ENCODE measurements at regions not wholly inside any gene's neighbourhood (a gene's known extent, or its start where the extent isn't known, plus 50 kb on each side); places are given as distances from the start of the nearest gene placed in this dataset.
A peak's percentile ranks its signal among the peaks of the same experiment; 100 is the strongest.

DNA sequence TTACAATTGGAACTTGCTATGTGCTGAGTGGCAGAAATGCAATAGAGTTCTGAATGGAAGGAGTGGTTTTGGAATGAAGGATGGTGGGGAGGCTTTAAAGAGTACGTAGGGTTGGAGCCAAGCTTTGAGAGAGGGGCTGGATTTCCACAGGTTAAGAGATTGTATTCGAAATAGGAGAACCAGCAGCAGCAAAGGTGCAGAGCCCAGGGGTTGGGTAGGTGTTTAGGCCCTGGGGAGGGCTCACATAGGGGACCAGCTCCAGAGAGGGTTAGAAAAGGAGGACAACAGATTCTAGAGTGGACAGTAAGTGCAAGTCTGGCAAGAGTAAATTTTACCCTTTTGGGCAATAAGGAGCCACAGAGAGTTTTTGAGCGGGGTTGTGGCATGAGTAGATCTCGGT is 297.2 kb downstream of the RPS24 start:
- H3K27ac Mint-ChIP-seq (ENCODE audit: unreplicated experiment), result no peak overlapping the region
- no peaks in the 10 kb centered on the region for H3K27me3 Mint-ChIP-seq (ENCODE audit: low read depth)
- H3K4me1 Mint-ChIP-seq (ENCODE audit: low read depth), result peaks cover 16% of the 10 kb centered on the region
- H3K9me3 Mint-ChIP-seq (ENCODE audit: low read depth), result peaks cover 15% of the 10 kb centered on the region
- TF ChIP-seq, protein P1, sequence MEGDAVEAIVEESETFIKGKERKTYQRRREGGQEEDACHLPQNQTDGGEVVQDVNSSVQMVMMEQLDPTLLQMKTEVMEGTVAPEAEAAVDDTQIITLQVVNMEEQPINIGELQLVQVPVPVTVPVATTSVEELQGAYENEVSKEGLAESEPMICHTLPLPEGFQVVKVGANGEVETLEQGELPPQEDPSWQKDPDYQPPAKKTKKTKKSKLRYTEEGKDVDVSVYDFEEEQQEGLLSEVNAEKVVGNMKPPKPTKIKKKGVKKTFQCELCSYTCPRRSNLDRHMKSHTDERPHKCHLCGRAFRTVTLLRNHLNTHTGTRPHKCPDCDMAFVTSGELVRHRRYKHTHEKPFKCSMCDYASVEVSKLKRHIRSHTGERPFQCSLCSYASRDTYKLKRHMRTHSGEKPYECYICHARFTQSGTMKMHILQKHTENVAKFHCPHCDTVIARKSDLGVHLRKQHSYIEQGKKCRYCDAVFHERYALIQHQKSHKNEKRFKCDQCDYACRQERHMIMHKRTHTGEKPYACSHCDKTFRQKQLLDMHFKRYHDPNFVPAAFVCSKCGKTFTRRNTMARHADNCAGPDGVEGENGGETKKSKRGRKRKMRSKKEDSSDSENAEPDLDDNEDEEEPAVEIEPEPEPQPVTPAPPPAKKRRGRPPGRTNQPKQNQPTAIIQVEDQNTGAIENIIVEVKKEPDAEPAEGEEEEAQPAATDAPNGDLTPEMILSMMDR (IDR thresholded peaks at IDR 0.05), result no peak
- DNase-seq (ENCODE audit: low spot score), result no peak
- H3K4me3 Mint-ChIP-seq (ENCODE audit: unreplicated experiment), result no peak overlapping the region
- H3K36me3 Mint-ChIP-seq (ENCODE audit: low read depth), result peaks cover 13% of the 10 kb centered on the region

DNA sequence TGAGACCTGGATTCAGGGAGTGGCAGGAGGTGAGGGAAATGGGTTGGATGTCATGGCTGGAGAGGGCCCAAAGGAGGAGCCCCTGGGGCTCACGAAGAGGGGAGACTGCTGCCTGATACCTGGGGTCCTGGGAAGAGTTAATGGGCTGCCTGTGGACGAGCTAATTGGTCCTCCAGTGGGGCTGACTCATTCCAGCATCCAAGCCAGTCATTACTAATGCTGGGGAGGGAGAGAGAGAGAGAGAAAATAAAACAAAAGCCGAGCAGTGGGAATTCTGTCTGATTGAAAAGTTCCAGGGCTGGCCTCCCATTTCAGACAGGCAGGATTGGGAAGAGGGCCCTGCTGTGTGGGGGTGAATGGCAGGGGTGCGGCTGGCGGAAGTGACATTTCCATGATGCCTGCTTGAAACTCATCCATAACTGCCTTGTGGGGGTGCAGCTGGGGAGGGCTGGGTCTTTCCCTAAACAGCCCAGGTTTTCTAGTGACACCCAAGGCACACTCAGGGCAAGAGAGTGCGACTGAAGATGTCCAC is 297.8 kb downstream of the RPS24 start:
- Mint-ChIP-seq H3K4me1 (ENCODE audit: low read depth) (peaks cover 20% of the 10 kb centered on the region), H3K9me3 (ENCODE audit: low read depth) (peaks cover 9% of the 10 kb centered on the region), H3K27me3 (ENCODE audit: low read depth) (no peaks in the 10 kb centered on the region), H3K27ac (ENCODE audit: unreplicated experiment) (peak overlapping the region; percentile 29), H3K36me3 (ENCODE audit: low read depth) (peaks cover 7% of the 10 kb centered on the region), H3K4me3 (ENCODE audit: unreplicated experiment) (no peak overlapping the region)
- DNase-seq (ENCODE audit: low spot score), result no peak
- TF ChIP-seq, protein P1 (IDR thresholded peaks at IDR 0.05), result no peak

DNA sequence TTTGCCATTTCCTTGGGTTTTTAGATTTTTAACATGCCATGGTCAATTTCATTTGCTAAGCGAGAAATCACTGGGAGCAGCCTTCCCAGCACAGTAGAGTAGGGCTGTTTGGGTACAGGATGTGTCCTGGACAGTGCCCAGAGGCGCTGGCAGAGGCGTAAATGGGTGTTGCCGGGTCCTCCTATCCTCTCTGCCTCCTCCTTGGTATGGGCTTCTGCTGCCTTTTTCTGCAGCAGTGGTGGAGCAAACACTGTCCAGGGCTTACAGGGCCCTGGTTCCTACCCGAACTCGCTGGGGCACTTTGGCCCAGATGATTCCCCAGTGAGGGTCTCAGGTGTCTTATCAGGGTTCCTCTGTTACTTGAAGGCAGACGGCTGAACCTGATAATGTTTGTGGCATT is 298.3 kb downstream of the RPS24 start:
- Mint-ChIP-seq H3K36me3 (ENCODE audit: low read depth) (peaks cover 5% of the 10 kb centered on the region), H3K27ac (ENCODE audit: unreplicated experiment) (no peak overlapping the region), H3K9me3 (ENCODE audit: low read depth) (peaks cover 6% of the 10 kb centered on the region), H3K27me3 (ENCODE audit: low read depth) (no peaks in the 10 kb centered on the region), H3K4me3 (ENCODE audit: unreplicated experiment) (no peak overlapping the region), H3K4me1 (ENCODE audit: low read depth) (peaks cover 22% of the 10 kb centered on the region)
- TF ChIP-seq, protein P1 (IDR thresholded peaks at IDR 0.05), result no peak
- DNase-seq (ENCODE audit: low spot score), result no peak

DNA sequence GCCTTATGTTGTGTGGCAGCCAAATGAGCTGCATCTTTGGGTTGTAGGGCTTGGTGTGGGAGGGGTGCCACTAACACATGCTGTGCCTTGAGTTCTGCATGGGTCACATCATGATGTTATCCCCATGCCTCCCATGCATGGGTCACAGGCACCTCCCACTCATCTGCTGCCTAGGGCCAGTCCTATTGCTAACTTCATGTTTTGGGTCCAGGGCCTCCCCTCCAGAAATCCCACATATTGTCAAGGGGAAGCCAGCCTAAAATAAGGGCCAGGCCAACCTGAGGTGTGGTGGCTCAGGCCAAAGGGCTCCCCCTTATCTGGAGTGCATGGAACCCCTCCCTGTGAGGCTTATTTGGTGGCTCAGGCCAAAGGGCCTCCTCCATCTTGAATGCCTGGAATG is 299.0 kb downstream of the RPS24 start:
- peaks cover 1% of the 10 kb centered on the region for H3K36me3 Mint-ChIP-seq (ENCODE audit: low read depth)
- H3K4me3 Mint-ChIP-seq (ENCODE audit: unreplicated experiment), result no peak overlapping the region
- no peaks in the 10 kb centered on the region for H3K27me3 Mint-ChIP-seq (ENCODE audit: low read depth)
- no peak overlapping the region for H3K27ac Mint-ChIP-seq (ENCODE audit: unreplicated experiment)
- H3K4me1 Mint-ChIP-seq (ENCODE audit: low read depth), result peaks cover 22% of the 10 kb centered on the region
- H3K9me3 Mint-ChIP-seq (ENCODE audit: low read depth), result peaks cover 2% of the 10 kb centered on the region
- TF ChIP-seq, protein P1 (IDR thresholded peaks at IDR 0.05), result no peak
- no peak for DNase-seq (ENCODE audit: low spot score)

DNA sequence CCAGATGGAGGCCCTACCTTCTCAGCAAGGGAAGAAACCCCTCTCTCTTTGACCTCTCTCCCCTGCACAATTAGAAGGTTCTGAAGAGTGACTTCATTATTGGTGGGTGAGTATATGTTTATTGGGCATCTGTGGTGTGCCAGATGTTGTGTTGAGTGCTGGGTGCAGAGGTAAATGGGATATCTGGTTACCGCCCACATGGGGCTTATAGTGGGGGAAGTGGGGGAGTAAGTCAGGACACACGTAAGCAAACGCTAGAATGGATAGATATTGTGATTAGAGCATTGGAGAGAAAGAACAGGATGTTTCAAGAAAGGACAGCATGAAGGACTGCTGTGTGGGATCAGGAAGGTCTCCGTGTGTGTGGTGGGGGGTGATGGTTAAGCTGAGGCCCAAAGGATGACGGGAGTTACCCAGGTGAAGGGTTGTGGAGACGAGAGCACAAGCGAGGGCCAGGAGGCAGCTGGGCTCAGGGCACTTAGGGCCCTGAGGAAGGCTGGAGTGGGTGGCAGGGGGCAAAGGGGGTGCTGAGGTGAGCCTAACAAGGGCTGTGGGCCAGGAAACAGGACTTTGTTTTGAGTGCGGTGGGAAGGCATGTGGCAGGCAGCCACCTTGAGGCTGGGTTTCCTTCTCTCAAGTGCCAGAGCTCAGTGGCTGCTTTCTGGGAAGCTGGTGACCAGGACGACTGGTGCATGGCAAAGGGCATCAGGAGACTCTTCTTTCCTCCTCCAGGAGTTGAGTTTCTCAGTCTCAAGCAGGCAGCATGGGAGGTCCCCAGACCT is 299.9 kb downstream of the RPS24 start:
- TF ChIP-seq, protein P1 (IDR thresholded peaks at IDR 0.05), result no peak
- H3K4me1 Mint-ChIP-seq (ENCODE audit: low read depth), result peaks cover 22% of the 10 kb centered on the region
- no peak overlapping the region for H3K4me3 Mint-ChIP-seq (ENCODE audit: unreplicated experiment)
- no peak for DNase-seq (ENCODE audit: low spot score)
- H3K27ac Mint-ChIP-seq (ENCODE audit: unreplicated experiment), result no peak overlapping the region
- no peaks in the 10 kb centered on the region for H3K36me3 Mint-ChIP-seq (ENCODE audit: low read depth)
- H3K9me3 Mint-ChIP-seq (ENCODE audit: low read depth), result no peaks in the 10 kb centered on the region
- H3K27me3 Mint-ChIP-seq (ENCODE audit: low read depth), result peaks cover 2% of the 10 kb centered on the region
